ENCODE measurements at regions not wholly inside any gene's neighbourhood (a gene's known extent, or its start where the extent isn't known, plus 50 kb on each side); places are given as distances from the start of the nearest gene placed in this dataset.

DNA sequence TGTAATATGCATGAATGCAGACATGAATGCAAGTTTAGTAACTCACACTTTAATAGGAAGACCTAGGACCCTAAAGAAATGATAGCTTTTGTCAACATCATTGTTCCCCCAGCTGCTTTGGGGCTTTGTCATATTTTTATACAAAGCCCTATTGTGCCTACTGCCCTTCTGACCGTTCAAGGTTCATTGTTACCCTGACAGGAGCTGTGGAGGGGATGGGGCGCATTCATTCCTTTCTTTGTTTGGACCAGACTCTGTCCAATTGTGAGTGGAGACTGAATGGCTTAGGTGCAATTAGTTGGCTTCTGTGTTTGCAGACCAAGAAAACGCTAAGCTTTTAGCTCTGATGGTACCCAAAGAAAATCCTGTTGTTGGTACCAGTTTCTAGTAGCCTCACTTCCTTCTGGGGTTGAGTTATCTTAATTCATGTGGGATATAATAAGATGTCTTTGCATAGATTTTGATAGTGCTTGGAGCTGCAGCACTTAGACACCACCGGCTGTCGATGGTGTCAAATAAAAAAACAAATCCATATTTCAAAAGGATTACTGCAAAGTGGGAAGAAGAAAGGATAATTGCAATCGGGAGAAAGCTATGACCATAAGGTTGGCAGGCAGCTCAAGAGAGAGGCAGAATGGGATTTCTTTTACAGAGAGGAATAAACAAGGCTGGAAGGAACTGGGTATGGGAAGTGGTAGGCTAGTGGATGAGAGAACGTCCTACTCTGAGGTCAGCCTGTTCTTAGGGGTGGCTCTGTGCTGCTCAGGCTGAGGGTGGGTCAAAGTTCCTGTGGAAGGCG is 133.9 kb upstream of the TMTC4 start (continued):
- TF ChIP-seq, protein P1, sequence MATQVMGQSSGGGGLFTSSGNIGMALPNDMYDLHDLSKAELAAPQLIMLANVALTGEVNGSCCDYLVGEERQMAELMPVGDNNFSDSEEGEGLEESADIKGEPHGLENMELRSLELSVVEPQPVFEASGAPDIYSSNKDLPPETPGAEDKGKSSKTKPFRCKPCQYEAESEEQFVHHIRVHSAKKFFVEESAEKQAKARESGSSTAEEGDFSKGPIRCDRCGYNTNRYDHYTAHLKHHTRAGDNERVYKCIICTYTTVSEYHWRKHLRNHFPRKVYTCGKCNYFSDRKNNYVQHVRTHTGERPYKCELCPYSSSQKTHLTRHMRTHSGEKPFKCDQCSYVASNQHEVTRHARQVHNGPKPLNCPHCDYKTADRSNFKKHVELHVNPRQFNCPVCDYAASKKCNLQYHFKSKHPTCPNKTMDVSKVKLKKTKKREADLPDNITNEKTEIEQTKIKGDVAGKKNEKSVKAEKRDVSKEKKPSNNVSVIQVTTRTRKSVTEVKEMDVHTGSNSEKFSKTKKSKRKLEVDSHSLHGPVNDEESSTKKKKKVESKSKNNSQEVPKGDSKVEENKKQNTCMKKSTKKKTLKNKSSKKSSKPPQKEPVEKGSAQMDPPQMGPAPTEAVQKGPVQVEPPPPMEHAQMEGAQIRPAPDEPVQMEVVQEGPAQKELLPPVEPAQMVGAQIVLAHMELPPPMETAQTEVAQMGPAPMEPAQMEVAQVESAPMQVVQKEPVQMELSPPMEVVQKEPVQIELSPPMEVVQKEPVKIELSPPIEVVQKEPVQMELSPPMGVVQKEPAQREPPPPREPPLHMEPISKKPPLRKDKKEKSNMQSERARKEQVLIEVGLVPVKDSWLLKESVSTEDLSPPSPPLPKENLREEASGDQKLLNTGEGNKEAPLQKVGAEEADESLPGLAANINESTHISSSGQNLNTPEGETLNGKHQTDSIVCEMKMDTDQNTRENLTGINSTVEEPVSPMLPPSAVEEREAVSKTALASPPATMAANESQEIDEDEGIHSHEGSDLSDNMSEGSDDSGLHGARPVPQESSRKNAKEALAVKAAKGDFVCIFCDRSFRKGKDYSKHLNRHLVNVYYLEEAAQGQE (IDR thresholded peaks at IDR 0.05; ENCODE audit: borderline replicate concordance), result no peak
- TF ChIP-seq, protein P1 (CRISPR knock-in tag; IDR thresholded peaks at IDR 0.05; ENCODE audit: low read depth), result no peak
- TF ChIP-seq ESRRA (IDR thresholded peaks at IDR 0.05; ENCODE audit: borderline replicate concordance, low read depth), result no peak
- TF ChIP-seq DMBX1 (CRISPR knock-in tag; IDR thresholded peaks at IDR 0.05; ENCODE audit: borderline replicate concordance), result no peak
